ENCODE measurements at regions not wholly inside any gene's neighbourhood (a gene's known extent, or its start where the extent isn't known, plus 50 kb on each side); places are given as distances from the start of the nearest gene placed in this dataset.

GRCh38 chr5:114152656-114153360 is 209.1 kb upstream of the KCNN2 start:
- H3K36me3 ChIP-seq (ENCODE audit: low read length): no peaks in the 10 kb centered on the region
- H3K4me3 ChIP-seq (ENCODE audit: insufficient read depth, low read length, poor library complexity, severe bottlenecking): no peak overlapping the region
- no peaks in the 10 kb centered on the region for H3K79me2 ChIP-seq (ENCODE audit: insufficient read depth, low read length)
- H4K20me1 ChIP-seq (ENCODE audit: low read depth, low read length): no peaks in the 10 kb centered on the region
- no peaks in the 10 kb centered on the region for H3F3A ChIP-seq (ENCODE audit: insufficient read depth)
- H3K9ac ChIP-seq (ENCODE audit: low read length): no peak overlapping the region
- H2AFZ ChIP-seq (ENCODE audit: low read depth, low read length, severe bottlenecking): no peak overlapping the region
- H3K9me2 ChIP-seq (replicated peaks; ENCODE audit: insufficient read depth, low read length): no peaks in the 10 kb centered on the region
- no peak overlapping the region for H3K27ac ChIP-seq (ENCODE audit: low read depth, low read length)
- H3K4me2 ChIP-seq (ENCODE audit: low read depth, low read length, poor library complexity, severe bottlenecking): no peak overlapping the region
- TF ChIP-seq CTCF (IDR thresholded peaks at IDR 0.05; ENCODE audit: insufficient read depth, low read length, poor library complexity, severe bottlenecking): no peak
- no peak for TF ChIP-seq EZH2phosphoT487 (conservative IDR thresholded peaks at IDR 0.05; ENCODE audit: low read length)
- H3K27me3 ChIP-seq (ENCODE audit: low read length): no peaks in the 10 kb centered on the region
- H3K9me3 ChIP-seq (ENCODE audit: insufficient read depth, low read length): no peaks in the 10 kb centered on the region

GRCh38 chr5:114153392-114153791 is 208.5 kb upstream of the KCNN2 start:
- Histone ChIP-seq H3K9me3 (ENCODE audit: insufficient read depth, low read length) (no peaks in the 10 kb centered on the region), H3K79me2 (ENCODE audit: insufficient read depth, low read length) (no peaks in the 10 kb centered on the region), H3K27me3 (ENCODE audit: low read length) (no peaks in the 10 kb centered on the region), H3K9me2 (replicated peaks; ENCODE audit: insufficient read depth, low read length) (no peaks in the 10 kb centered on the region), H3K27ac (ENCODE audit: low read depth, low read length) (no peak overlapping the region), H3K4me3 (ENCODE audit: insufficient read depth, low read length, poor library complexity, severe bottlenecking) (no peak overlapping the region), H4K20me1 (ENCODE audit: low read depth, low read length) (no peaks in the 10 kb centered on the region), H3K36me3 (ENCODE audit: low read length) (no peaks in the 10 kb centered on the region), H3K9ac (ENCODE audit: low read length) (no peak overlapping the region), H3K4me2 (ENCODE audit: low read depth, low read length, poor library complexity, severe bottlenecking) (no peak overlapping the region), H3F3A (ENCODE audit: insufficient read depth) (no peaks in the 10 kb centered on the region), H2AFZ (ENCODE audit: low read depth, low read length, severe bottlenecking) (no peak overlapping the region)
- TF ChIP-seq EZH2phosphoT487 (conservative IDR thresholded peaks at IDR 0.05; ENCODE audit: low read length): no peak
- no peak for TF ChIP-seq CTCF (IDR thresholded peaks at IDR 0.05; ENCODE audit: insufficient read depth, low read length, poor library complexity, severe bottlenecking)

- H2AFZ ChIP-seq (ENCODE audit: low read depth, low read length, severe bottlenecking): no peak overlapping the region
- H3K36me3 ChIP-seq (ENCODE audit: low read length): no peaks in the 10 kb centered on the region
- H3K9me3 ChIP-seq (ENCODE audit: insufficient read depth, low read length): no peaks in the 10 kb centered on the region
- no peaks in the 10 kb centered on the region for H3K9me2 ChIP-seq (replicated peaks; ENCODE audit: insufficient read depth, low read length)
- H3F3A ChIP-seq (ENCODE audit: insufficient read depth): no peaks in the 10 kb centered on the region
- no peaks in the 10 kb centered on the region for H4K20me1 ChIP-seq (ENCODE audit: low read depth, low read length)
- TF ChIP-seq EZH2phosphoT487 (conservative IDR thresholded peaks at IDR 0.05; ENCODE audit: low read length): no peak
- TF ChIP-seq CTCF (IDR thresholded peaks at IDR 0.05; ENCODE audit: insufficient read depth, low read length, poor library complexity, severe bottlenecking): no peak
- no peak overlapping the region for H3K4me2 ChIP-seq (ENCODE audit: low read depth, low read length, poor library complexity, severe bottlenecking)
- H3K27me3 ChIP-seq (ENCODE audit: low read length): no peaks in the 10 kb centered on the region
- no peak overlapping the region for H3K9ac ChIP-seq (ENCODE audit: low read length)
- no peak overlapping the region for H3K27ac ChIP-seq (ENCODE audit: low read depth, low read length)
- no peak overlapping the region for H3K4me3 ChIP-seq (ENCODE audit: insufficient read depth, low read length, poor library complexity, severe bottlenecking)
- H3K79me2 ChIP-seq (ENCODE audit: insufficient read depth, low read length): no peaks in the 10 kb centered on the region
These were observed 208.0 kb upstream of the KCNN2 start for GRCh38 chr5:114153833-114154232.

Measured in SU-DHL-6 (cell line).